ENCODE measurements at regions not wholly inside any gene's neighbourhood (a gene's known extent, or its start where the extent isn't known, plus 50 kb on each side); places are given as distances from the start of the nearest gene placed in this dataset.

DNA sequence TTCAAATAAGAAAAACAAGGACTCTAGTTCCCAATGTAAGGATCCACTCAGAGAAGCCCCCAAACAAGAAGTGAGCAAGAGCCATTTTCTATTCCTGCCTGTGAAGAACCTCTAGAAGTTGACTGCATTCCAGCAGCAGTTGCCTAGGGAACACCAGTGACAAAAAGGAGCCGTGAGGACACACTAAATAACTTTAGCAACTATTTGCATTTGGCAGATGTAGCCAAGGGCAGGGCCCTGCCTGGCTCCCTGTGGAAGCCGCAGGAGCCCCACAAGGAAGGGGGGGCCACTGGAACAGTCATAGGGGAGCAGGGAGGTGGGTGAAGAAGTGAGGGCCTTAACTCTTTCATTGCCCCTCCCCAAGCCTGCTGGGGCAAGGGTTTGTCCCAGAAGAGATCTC is 470.2 kb upstream of the PROK2 start:
- TF ChIP-seq MYC (IDR thresholded peaks at IDR 0.05; ENCODE audit: low read depth, low read length): no peak
- no peak for TF ChIP-seq POLR2A (IDR thresholded peaks at IDR 0.05; ENCODE audit: extremely low read depth, insufficient read length)
- TF ChIP-seq, protein P1, sequence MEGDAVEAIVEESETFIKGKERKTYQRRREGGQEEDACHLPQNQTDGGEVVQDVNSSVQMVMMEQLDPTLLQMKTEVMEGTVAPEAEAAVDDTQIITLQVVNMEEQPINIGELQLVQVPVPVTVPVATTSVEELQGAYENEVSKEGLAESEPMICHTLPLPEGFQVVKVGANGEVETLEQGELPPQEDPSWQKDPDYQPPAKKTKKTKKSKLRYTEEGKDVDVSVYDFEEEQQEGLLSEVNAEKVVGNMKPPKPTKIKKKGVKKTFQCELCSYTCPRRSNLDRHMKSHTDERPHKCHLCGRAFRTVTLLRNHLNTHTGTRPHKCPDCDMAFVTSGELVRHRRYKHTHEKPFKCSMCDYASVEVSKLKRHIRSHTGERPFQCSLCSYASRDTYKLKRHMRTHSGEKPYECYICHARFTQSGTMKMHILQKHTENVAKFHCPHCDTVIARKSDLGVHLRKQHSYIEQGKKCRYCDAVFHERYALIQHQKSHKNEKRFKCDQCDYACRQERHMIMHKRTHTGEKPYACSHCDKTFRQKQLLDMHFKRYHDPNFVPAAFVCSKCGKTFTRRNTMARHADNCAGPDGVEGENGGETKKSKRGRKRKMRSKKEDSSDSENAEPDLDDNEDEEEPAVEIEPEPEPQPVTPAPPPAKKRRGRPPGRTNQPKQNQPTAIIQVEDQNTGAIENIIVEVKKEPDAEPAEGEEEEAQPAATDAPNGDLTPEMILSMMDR (IDR thresholded peaks at IDR 0.05; ENCODE audit: low read depth, low read length): no peak
